Ovary (tissue), 3 donors: ENCODE measurements at regions not wholly inside any gene's neighbourhood (a gene's known extent, or its start where the extent isn't known, plus 50 kb on each side); places are given as distances from the start of the nearest gene placed in this dataset.

Experiments
- CTCF ChIP-seq, 3 donors: fragments of 450-650 bp in 2 of 3; fragments of 200-600 bp in 1 of 3; IDR thresholded peaks; one replicate each; pipeline versions ENCODE4 v1.5.1 to v1.8.0; 2016 to 2022; ENCODE audit warnings: antibody characterized with exemption in 3 of 3, mild to moderate bottlenecking in 1 of 3
- EP300 ChIP-seq: sonication (generic); formaldehyde crosslinking; IDR thresholded peaks from one replicate; pipeline ENCODE4 v1.6.1; 2017; ENCODE audit warnings: antibody characterized with exemption
- POLR2A ChIP-seq: fragments of 450-650 bp; IDR thresholded peaks from one replicate; pipeline ENCODE4 v1.6.1; 2017; ENCODE audit warnings: antibody characterized with exemption, mild to moderate bottlenecking, moderate library complexity
- donor health status: DM: no; HTN: no; CAD: no.

GRCh38 chr12:127632461-127632860, 634.5 kb upstream of the TMEM132C start:
- TF ChIP-seq POLR2A: no peak
- TF ChIP-seq EP300: no peak
- no peak for TF ChIP-seq CTCF (IDR thresholded peaks at IDR 0.05)
